HEK293 (cell line): ENCODE measurements at regions not wholly inside any gene's neighbourhood (a gene's known extent, or its start where the extent isn't known, plus 50 kb on each side); places are given as distances from the start of the nearest gene placed in this dataset.

ENCODE experiments used
- CTCF ChIA-PET: fragments of 350-600 bp; formaldehyde crosslinking; extraction: SDS; loops from one replicate; lab custom pipeline; 2021; ENCODE audit warnings: antibody characterized with exemption; lab: Yijun Ruan, JAX
- POLR2A ChIA-PET: fragments of 300-600 bp; formaldehyde crosslinking; extraction: SDS; loops from one replicate; lab custom pipeline; 2020; ENCODE audit warnings: antibody characterized with exemption, inconsistent platforms; lab: Yijun Ruan, JAX
- H3K27ac ChIP-seq: fragments of 200-500 bp; sonication (Bioruptor generic); 2 replicates; pipeline ENCODE4 v1.5.1; 2014; ENCODE audit warnings: low read depth, low read length, control low read depth, inconsistent platforms; ENCODE audit errors: extremely low read depth
- H3K36me3 ChIP-seq, 2 experiments: fragments of 200-500 bp in 1 of 2; sonication (Bioruptor generic) in 1 of 2; 1 replicate in 1 of 2; 2 replicates in 1 of 2; pipeline ENCODE4 v1.5.1; 2014 to 2017; ENCODE audit warnings: inconsistent platforms in 2 of 2, low read length in 2 of 2; ENCODE audit not compliant: control insufficient read depth in 2 of 2, insufficient read depth in 1 of 2
- H3K4me1 ChIP-seq: fragments of 200-500 bp; sonication (Bioruptor generic); 2 replicates; pipeline ENCODE4 v1.5.1; 2014; ENCODE audit warnings: mild to moderate bottlenecking, low read length, inconsistent platforms; ENCODE audit not compliant: control insufficient read depth, insufficient read depth
- H3K4me3 ChIP-seq: 2 replicates; pipeline ENCODE4 v1.5.1; 2011; ENCODE audit warnings: low read depth, mild to moderate bottlenecking, control low read depth, low read length, moderate library complexity
- H3K9me3 ChIP-seq: fragments of 200-500 bp; sonication (Bioruptor generic); 2 replicates; pipeline ENCODE4 v1.5.1; 2014; ENCODE audit warnings: low read depth, low read length, inconsistent platforms; ENCODE audit not compliant: control insufficient read depth, insufficient read depth
- MZF1 ChIP-seq: fragments of 450-650 bp; formaldehyde crosslinking; IDR thresholded peaks from 2 replicates; pipeline ENCODE4 v1.5.1; 2017; ENCODE audit warnings: missing biosample characterization, missing genetic modification characterization, borderline replicate concordance
- OSR2 ChIP-seq: fragments of 450-650 bp; formaldehyde crosslinking; IDR thresholded peaks from 2 replicates; pipeline ENCODE4 v1.5.1; 2016; ENCODE audit warnings: missing biosample characterization, missing genetic modification characterization
- SALL2 ChIP-seq: fragments of 450-650 bp; formaldehyde crosslinking; IDR thresholded peaks from 2 replicates; pipeline ENCODE4 v1.5.0; 2017; ENCODE audit warnings: missing biosample characterization, mild to moderate bottlenecking, missing genetic modification characterization, borderline replicate concordance
- SP3 ChIP-seq: fragments of 450-650 bp; formaldehyde crosslinking; IDR thresholded peaks from 2 replicates; pipeline ENCODE4 v1.5.1; 2016; ENCODE audit warnings: missing biosample characterization, missing genetic modification characterization
- YY1 ChIP-seq: fragments of 450-650 bp; formaldehyde crosslinking; IDR thresholded peaks from 2 replicates; pipeline ENCODE4 v1.5.1; 2018; ENCODE audit warnings: missing biosample characterization, missing genetic modification characterization
- ZBTB11 ChIP-seq: fragments of 450-650 bp; formaldehyde crosslinking; conservative IDR thresholded peaks from 2 replicates; pipeline ENCODE4 v1.5.1; 2016; ENCODE audit warnings: low read depth, missing biosample characterization, missing genetic modification characterization
- ZBTB48 ChIP-seq: fragments of 450-650 bp; formaldehyde crosslinking; IDR thresholded peaks from 2 replicates; pipeline ENCODE4 v1.5.1; 2016; ENCODE audit warnings: missing biosample characterization, missing genetic modification characterization
- ZBTB8A ChIP-seq: fragments of 450-650 bp; formaldehyde crosslinking; IDR thresholded peaks from 2 replicates; pipeline ENCODE4 v1.5.1; 2016; ENCODE audit warnings: missing biosample characterization, missing genetic modification characterization
- ZEB2 ChIP-seq: fragments of 450-650 bp; formaldehyde crosslinking; IDR thresholded peaks from 2 replicates; pipeline ENCODE4 v1.5.1; 2016; ENCODE audit warnings: missing biosample characterization, missing genetic modification characterization
- ZNF266 ChIP-seq: fragments of 450-650 bp; formaldehyde crosslinking; IDR thresholded peaks from 2 replicates; pipeline ENCODE4 v1.5.1; 2016; ENCODE audit warnings: missing biosample characterization, missing genetic modification characterization, low read depth
- ZNF292 ChIP-seq: fragments of 450-650 bp; formaldehyde crosslinking; IDR thresholded peaks from 2 replicates; pipeline ENCODE4 v1.5.1; 2016; ENCODE audit warnings: low read depth, missing biosample characterization, missing genetic modification characterization, borderline replicate concordance
- ZNF426 ChIP-seq: fragments of 450-650 bp; formaldehyde crosslinking; IDR thresholded peaks from 2 replicates; pipeline ENCODE4 v1.5.1; 2017; ENCODE audit warnings: missing biosample characterization, missing genetic modification characterization, mild to moderate bottlenecking, inconsistent platforms, moderate library complexity
- ZNF645 ChIP-seq: fragments of 450-650 bp; formaldehyde crosslinking; IDR thresholded peaks from 2 replicates; pipeline ENCODE4; 2016; ENCODE audit warnings: missing biosample characterization, missing genetic modification characterization
- ZNF664 ChIP-seq: fragments of 450-650 bp; formaldehyde crosslinking; IDR thresholded peaks from 2 replicates; pipeline ENCODE4 v1.5.1; 2016; ENCODE audit warnings: missing biosample characterization, missing genetic modification characterization
- ZNF707 ChIP-seq: fragments of 450-650 bp; formaldehyde crosslinking; IDR thresholded peaks from 2 replicates; pipeline ENCODE4 v1.5.1; 2016; ENCODE audit warnings: missing biosample characterization, missing genetic modification characterization
- ZNF76 ChIP-seq: fragments of 450-650 bp; formaldehyde crosslinking; IDR thresholded peaks from 2 replicates; pipeline ENCODE4; 2016; ENCODE audit warnings: low read depth, missing biosample characterization, missing genetic modification characterization, borderline replicate concordance
- TF ChIP-seq, protein P1 (sequence below): fragments of 450-650 bp; formaldehyde crosslinking; IDR thresholded peaks from 2 replicates; pipeline ENCODE4 v1.5.1; 2016; ENCODE audit warnings: missing biosample characterization, missing genetic modification characterization
- TF ChIP-seq, protein P2 (sequence below): fragments of 450-650 bp; formaldehyde crosslinking; IDR thresholded peaks from 2 replicates; pipeline ENCODE4 v1.5.1; 2017; ENCODE audit warnings: missing biosample characterization, missing genetic modification characterization
- TF ChIP-seq, protein P3 (sequence below): fragments of 450-650 bp; formaldehyde crosslinking; IDR thresholded peaks from 2 replicates; pipeline ENCODE4 v1.5.1; 2016; ENCODE audit warnings: missing biosample characterization, missing genetic modification characterization

DNA sequence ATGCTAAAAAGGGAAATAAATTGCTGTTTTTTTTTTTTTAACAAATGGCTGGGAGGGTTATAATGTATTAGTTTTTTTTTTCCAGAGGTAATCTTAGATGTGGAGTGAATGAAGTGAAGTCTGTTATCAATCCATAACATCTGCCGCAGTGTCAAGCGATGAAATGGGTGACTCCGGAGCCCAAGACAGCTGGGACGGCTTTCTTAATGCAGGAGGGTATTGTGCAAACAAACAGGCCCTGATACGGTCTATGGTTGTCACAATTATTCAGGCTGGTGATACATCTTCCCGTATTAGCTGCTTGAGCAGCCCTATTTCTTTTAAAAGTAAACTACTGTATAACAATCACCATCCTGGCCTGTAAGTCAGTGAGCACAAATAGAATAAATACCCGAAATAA, 1231.2 kb downstream of the GATA3 start (continued):
- TF ChIP-seq ZBTB11 (no peak), SP3 (tag by site-specific recombination) (no peak), ZNF664 (tag by site-specific recombination) (no peak), ZNF645 (no peak), ZNF426 (no peak), OSR2 (no peak), YY1 (tag by site-specific recombination) (no peak), ZBTB48 (tag by site-specific recombination) (no peak), MZF1 (tag by site-specific recombination) (no peak), ZNF707 (no peak)
- TF ChIP-seq, protein P1, sequence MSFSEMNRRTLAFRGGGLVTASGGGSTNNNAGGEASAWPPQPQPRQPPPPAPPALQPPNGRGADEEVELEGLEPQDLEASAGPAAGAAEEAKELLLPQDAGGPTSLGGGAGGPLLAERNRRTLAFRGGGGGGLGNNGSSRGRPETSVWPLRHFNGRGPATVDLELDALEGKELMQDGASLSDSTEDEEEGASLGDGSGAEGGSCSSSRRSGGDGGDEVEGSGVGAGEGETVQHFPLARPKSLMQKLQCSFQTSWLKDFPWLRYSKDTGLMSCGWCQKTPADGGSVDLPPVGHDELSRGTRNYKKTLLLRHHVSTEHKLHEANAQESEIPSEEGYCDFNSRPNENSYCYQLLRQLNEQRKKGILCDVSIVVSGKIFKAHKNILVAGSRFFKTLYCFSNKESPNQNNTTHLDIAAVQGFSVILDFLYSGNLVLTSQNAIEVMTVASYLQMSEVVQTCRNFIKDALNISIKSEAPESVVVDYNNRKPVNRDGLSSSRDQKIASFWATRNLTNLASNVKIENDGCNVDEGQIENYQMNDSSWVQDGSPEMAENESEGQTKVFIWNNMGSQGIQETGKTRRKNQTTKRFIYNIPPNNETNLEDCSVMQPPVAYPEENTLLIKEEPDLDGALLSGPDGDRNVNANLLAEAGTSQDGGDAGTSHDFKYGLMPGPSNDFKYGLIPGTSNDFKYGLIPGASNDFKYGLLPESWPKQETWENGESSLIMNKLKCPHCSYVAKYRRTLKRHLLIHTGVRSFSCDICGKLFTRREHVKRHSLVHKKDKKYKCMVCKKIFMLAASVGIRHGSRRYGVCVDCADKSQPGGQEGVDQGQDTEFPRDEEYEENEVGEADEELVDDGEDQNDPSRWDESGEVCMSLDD (tag by site-specific recombination): no peak
- TF ChIP-seq, protein P2, sequence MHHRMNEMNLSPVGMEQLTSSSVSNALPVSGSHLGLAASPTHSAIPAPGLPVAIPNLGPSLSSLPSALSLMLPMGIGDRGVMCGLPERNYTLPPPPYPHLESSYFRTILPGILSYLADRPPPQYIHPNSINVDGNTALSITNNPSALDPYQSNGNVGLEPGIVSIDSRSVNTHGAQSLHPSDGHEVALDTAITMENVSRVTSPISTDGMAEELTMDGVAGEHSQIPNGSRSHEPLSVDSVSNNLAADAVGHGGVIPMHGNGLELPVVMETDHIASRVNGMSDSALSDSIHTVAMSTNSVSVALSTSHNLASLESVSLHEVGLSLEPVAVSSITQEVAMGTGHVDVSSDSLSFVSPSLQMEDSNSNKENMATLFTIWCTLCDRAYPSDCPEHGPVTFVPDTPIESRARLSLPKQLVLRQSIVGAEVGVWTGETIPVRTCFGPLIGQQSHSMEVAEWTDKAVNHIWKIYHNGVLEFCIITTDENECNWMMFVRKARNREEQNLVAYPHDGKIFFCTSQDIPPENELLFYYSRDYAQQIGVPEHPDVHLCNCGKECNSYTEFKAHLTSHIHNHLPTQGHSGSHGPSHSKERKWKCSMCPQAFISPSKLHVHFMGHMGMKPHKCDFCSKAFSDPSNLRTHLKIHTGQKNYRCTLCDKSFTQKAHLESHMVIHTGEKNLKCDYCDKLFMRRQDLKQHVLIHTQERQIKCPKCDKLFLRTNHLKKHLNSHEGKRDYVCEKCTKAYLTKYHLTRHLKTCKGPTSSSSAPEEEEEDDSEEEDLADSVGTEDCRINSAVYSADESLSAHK: no peak
- TF ChIP-seq, protein P3, sequence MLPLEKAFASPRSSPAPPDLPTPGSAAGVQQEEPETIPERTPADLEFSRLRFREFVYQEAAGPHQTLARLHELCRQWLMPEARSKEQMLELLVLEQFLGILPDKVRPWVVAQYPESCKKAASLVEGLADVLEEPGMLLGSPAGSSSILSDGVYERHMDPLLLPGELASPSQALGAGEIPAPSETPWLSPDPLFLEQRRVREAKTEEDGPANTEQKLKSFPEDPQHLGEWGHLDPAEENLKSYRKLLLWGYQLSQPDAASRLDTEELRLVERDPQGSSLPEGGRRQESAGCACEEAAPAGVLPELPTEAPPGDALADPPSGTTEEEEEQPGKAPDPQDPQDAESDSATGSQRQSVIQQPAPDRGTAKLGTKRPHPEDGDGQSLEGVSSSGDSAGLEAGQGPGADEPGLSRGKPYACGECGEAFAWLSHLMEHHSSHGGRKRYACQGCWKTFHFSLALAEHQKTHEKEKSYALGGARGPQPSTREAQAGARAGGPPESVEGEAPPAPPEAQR (tag by site-specific recombination): no peak

- TF ChIP-seq ZNF76 (tag by site-specific recombination) (no peak), ZEB2 (tag by site-specific recombination) (no peak), ZNF266 (tag by site-specific recombination) (no peak), ZNF292 (tag by site-specific recombination) (no peak), SALL2 (tag by site-specific recombination) (no peak), ZBTB8A (tag by site-specific recombination) (no peak)
- Histone ChIP-seq H3K36me3 (no peaks in the 10 kb centered on the region), H3K27ac (no peak overlapping the region), H3K4me1 (no peaks in the 10 kb centered on the region), H3K9me3 (no peaks in the 10 kb centered on the region), H3K4me3 (no peak overlapping the region)
- ChIA-PET POLR2A (no interaction called here), CTCF (interaction anchor here (1.0 kb wide), 1 partner anchor 12 kb away, joined by 3 read pairs; no protein-coding TSS in a partner anchor)
Observed at GRCh38 chr10:9289811-9290210, 1235.3 kb downstream of the GATA3 start.
